Endothelial cell of umbilical vein (primary cell): ENCODE measurements at regions not wholly inside any gene's neighbourhood (a gene's known extent, or its start where the extent isn't known, plus 50 kb on each side); places are given as distances from the start of the nearest gene placed in this dataset.

Experiments used
- BruUV-seq: library from RNA; stranded (reverse); fragments of 400-500 nt; replicated peaks from 2 replicates; lab custom pipeline; 2021; lab: Mats Ljungman, UMichigan
- CTCF ChIA-PET: fragments of 300-600, 350-600 bp; sonication (Branson Sonifier 250); formaldehyde crosslinking; loops from one replicate; lab custom pipeline; 2021; ENCODE audit warnings: antibody characterized with exemption, inconsistent platforms; lab: Charles Lee
- POLR2A ChIA-PET: fragments of 300-600, 350-600 bp; sonication (Branson Sonifier 250); formaldehyde crosslinking; loops from one replicate; lab custom pipeline; 2021; ENCODE audit warnings: antibody characterized with exemption, inconsistent platforms; lab: Charles Lee
- DNase-seq: peaks from one replicate; pipeline ENCODE4 v3.0.0-alpha.2; 2011; ENCODE audit warnings: low read depth, low spot score
- FAIRE-seq: peaks from 2 replicates; lab custom pipeline; 2011; peaks lifted over from hg19 to GRCh38; lab: Jason Lieb, UNC
- H2AFZ ChIP-seq: 2 replicates; pipeline ENCODE4 v1.6.0; 2012; ENCODE audit warnings: low read depth, low read length, control low read depth, inconsistent platforms
- H3K27ac ChIP-seq: 2 replicates; pipeline ENCODE4 v1.5.1; 2011; ENCODE audit warnings: low read depth, mild to moderate bottlenecking, control low read depth, low read length, moderate library complexity; ENCODE audit not compliant: insufficient read depth
- H3K27me3 ChIP-seq, 2 experiments: 2 replicates each; pipeline versions ENCODE4 v1.6.0 to v1.6.1; 2011; ENCODE audit warnings: low read length in 2 of 2, mixed read lengths in 1 of 2; ENCODE audit not compliant: control insufficient read depth in 2 of 2, insufficient read depth in 2 of 2
- H3K36me3 ChIP-seq, 2 experiments: 2 replicates in 1 of 2; 3 replicates in 1 of 2; pipeline ENCODE4 v1.5.1; 2011; ENCODE audit warnings: low read length in 2 of 2, mild to moderate bottlenecking in 1 of 2, moderate library complexity in 1 of 2; ENCODE audit not compliant: control insufficient read depth in 2 of 2, insufficient read depth in 2 of 2; ENCODE audit errors: extremely low read depth in 1 of 2
- H3K4me1 ChIP-seq: 3 replicates; pipeline ENCODE4 v1.5.1; 2011; ENCODE audit warnings: mild to moderate bottlenecking, low read length; ENCODE audit not compliant: control insufficient read depth, insufficient read depth; ENCODE audit errors: extremely low read depth
- H3K4me2 ChIP-seq: 2 replicates; pipeline ENCODE4 v1.6.1; 2011; ENCODE audit warnings: low read length, control low read depth, mixed read lengths; ENCODE audit not compliant: insufficient read depth
- H3K4me3 ChIP-seq, 3 experiments: fragments of 200-600 bp in 1 of 3; sonication (generic), shearing (Covaris generic) in 1 of 3; replicated peaks in 1 of 3; 2 replicates each; pipeline ENCODE4 v1.5.1; 2011 to 2016; ENCODE audit warnings: control low read depth in 3 of 3, low read length in 3 of 3, mild to moderate bottlenecking in 2 of 3, inconsistent platforms in 1 of 3, low read depth in 1 of 3, moderate library complexity in 1 of 3; ENCODE audit not compliant: insufficient read depth in 1 of 3
- H3K79me2 ChIP-seq: 2 replicates; pipeline ENCODE4 v1.6.0; 2012; ENCODE audit warnings: low read length, inconsistent platforms; ENCODE audit not compliant: control insufficient read depth, insufficient read depth
- H3K9ac ChIP-seq: replicated peaks from 2 replicates; pipeline ENCODE3; 2011; ENCODE audit warnings: low read length, control low read depth; ENCODE audit not compliant: insufficient read depth; ENCODE audit errors: extremely low read depth
- H3K9me1 ChIP-seq: replicated peaks from 3 replicates; pipeline ENCODE4 v1.6.0; 2011; ENCODE audit warnings: mild to moderate bottlenecking, low read length; ENCODE audit not compliant: control insufficient read depth, insufficient read depth; ENCODE audit errors: extremely low read depth
- H3K9me3 ChIP-seq: replicated peaks from 2 replicates; pipeline ENCODE4 v1.5.1; 2012; ENCODE audit warnings: low read length, inconsistent platforms; ENCODE audit not compliant: control insufficient read depth, insufficient read depth
- H4K20me1 ChIP-seq: replicated peaks from 2 replicates; pipeline ENCODE3; 2011; ENCODE audit warnings: mild to moderate bottlenecking, low read length; ENCODE audit not compliant: control insufficient read depth, insufficient read depth; ENCODE audit errors: extremely low read depth
- CTCF ChIP-seq, 2 donors: IDR thresholded peaks; 1 replicate in 1 of 2; 2 replicates in 1 of 2; pipeline ENCODE4 v1.5.1; 2011; ENCODE audit warnings: low read length in 2 of 2, mild to moderate bottlenecking in 2 of 2, moderate library complexity in 2 of 2, control low read depth in 1 of 2, inconsistent platforms in 1 of 2, low read depth in 1 of 2; ENCODE audit not compliant: insufficient read depth in 1 of 2; ENCODE audit errors: extremely low read depth in 1 of 2
- EZH2 ChIP-seq: IDR thresholded peaks from 2 replicates; pipeline ENCODE4 v1.6.1; 2012; ENCODE audit warnings: borderline replicate concordance, low read depth, mild to moderate bottlenecking, moderate library complexity, low read length, inconsistent platforms; ENCODE audit not compliant: severe bottlenecking
- FOS ChIP-seq: IDR thresholded peaks from 2 replicates; pipeline ENCODE4 v1.6.1; 2011; ENCODE audit warnings: mild to moderate bottlenecking, low read length, moderate library complexity, borderline replicate concordance; ENCODE audit not compliant: insufficient read depth
- GATA2 ChIP-seq: IDR thresholded peaks from 2 replicates; pipeline ENCODE4 v1.7.0; 2011; ENCODE audit warnings: low read depth, mild to moderate bottlenecking, moderate library complexity, mixed read lengths, low read length; ENCODE audit not compliant: insufficient read length, insufficient read depth
- JUN ChIP-seq: IDR thresholded peaks from 2 replicates; pipeline ENCODE4 v1.6.1; 2011; ENCODE audit warnings: borderline replicate concordance, low read depth; ENCODE audit not compliant: insufficient read length, insufficient read depth
- MYC ChIP-seq: IDR thresholded peaks from one replicate; pipeline ENCODE4 v1.6.1; 2011; ENCODE audit warnings: mild to moderate bottlenecking, low read depth, low read length
- POLR2A ChIP-seq: IDR thresholded peaks from 2 replicates; pipeline ENCODE4 v1.6.1; 2012; ENCODE audit warnings: low read depth, mild to moderate bottlenecking, control low read depth, low read length
- POLR2AphosphoS5 ChIP-seq: IDR thresholded peaks from 2 replicates; pipeline ENCODE4 v1.6.1; 2012; ENCODE audit warnings: low read depth, mild to moderate bottlenecking, control low read depth, low read length, moderate library complexity; ENCODE audit not compliant: insufficient read depth
- dilution Hi-C: fragments of 300-500 bp; cut with MboI; formaldehyde crosslinking; loops from one replicate; pipeline ENCODE4 v1.15.0; 2019; ENCODE audit warnings: low sequenced_read_pairs; ENCODE audit not compliant: extremely low pct_ligation_motif_present
- intact Hi-C: fragments of 100-400 bp; cut with micrococcal nuclease; formaldehyde crosslinking; loops from one replicate; pipeline ENCODE4 v1.10.0; 2022
- TF ChIP-seq, protein P1 (sequence below): IDR thresholded peaks from 2 replicates; pipeline ENCODE4 v1.6.1; 2011; ENCODE audit not compliant: insufficient read depth, insufficient read length

- Histone ChIP-seq H3K4me3 (no peak overlapping the region), H3K27ac (no peak overlapping the region), H3K4me2 (no peak overlapping the region), H3K79me2 (no peaks in the 10 kb centered on the region), H3K9me3 (no peaks in the 10 kb centered on the region), H3K27me3 (no peaks in the 10 kb centered on the region), H3K4me1 (no peaks in the 10 kb centered on the region), H3K36me3 (no peaks in the 10 kb centered on the region), H2AFZ (no peak overlapping the region), H3K9me1 (no peaks in the 10 kb centered on the region), H4K20me1 (no peaks in the 10 kb centered on the region), H3K9ac (no peak overlapping the region)
- ChIA-PET CTCF (no interaction called here), POLR2A (no interaction called here)
- intact Hi-C loops, result no loop called here
- no TSS peak for BruUV-seq
- dilution Hi-C loops, result no loop called here
- DNase-seq (no peak), FAIRE-seq (no peak)
- TF ChIP-seq, protein P1, sequence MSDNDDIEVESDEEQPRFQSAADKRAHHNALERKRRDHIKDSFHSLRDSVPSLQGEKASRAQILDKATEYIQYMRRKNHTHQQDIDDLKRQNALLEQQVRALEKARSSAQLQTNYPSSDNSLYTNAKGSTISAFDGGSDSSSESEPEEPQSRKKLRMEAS, result no peak
- TF ChIP-seq FOS (no peak), JUN (no peak), POLR2A (no peak), CTCF (IDR thresholded peaks at IDR 0.05; ENCODE audit: extremely low read depth in 1 of 2, insufficient read depth in 1 of 2, low read depth in 1 of 2, low read length in 2 of 2) (no peak), MYC (no peak), POLR2AphosphoS5 (no peak), GATA2 (no peak), EZH2 (no peak)
These were observed 131.1 kb upstream of the ZSWIM2 start for GRCh38 chr2:186980117-186980442.
